ENCODE measurements at regions not wholly inside any gene's neighbourhood (a gene's known extent, or its start where the extent isn't known, plus 50 kb on each side); places are given as distances from the start of the nearest gene placed in this dataset.

DNA sequence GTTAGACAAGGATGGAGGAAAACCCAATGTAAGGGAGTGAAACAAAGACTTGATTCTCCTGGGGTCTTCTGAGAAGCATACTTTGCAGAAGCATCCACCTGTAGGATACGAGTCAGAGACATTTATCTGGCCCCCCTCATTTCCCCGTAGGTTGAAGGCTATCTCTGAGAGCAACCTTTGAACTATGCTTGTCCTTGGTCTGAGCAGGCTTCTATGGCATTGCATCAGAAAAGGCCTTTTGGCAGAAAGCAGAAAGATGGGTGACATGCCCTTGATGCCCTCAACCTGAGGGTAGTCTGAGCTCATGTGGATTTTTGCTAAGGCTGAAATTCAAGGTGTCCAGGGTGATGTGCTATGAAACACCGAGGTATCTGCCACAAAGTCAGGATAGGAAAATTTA, 131.6 kb upstream of the SGO1 start:
- intact Hi-C loops (cut with DNase I), result no loop called here
- DNase-seq (no peak), FAIRE-seq (no peak)
- H3K9ac ChIP-seq (ENCODE audit: low read length in 3 of 3), result no peak overlapping the region
- peak overlapping the region in 1 of 2 donors; percentile 58 for H3K27ac ChIP-seq (ENCODE audit: low read depth in 2 of 2, low read length in 2 of 2)
- H3K4me3 ChIP-seq (ENCODE audit: low read length in 3 of 3), result no peak overlapping the region
- no peaks in the 10 kb centered on the region for H3K36me3 ChIP-seq (ENCODE audit: control insufficient read depth in 2 of 3, insufficient read depth in 3 of 3, low read length in 3 of 3)
- TF ChIP-seq, protein P1, sequence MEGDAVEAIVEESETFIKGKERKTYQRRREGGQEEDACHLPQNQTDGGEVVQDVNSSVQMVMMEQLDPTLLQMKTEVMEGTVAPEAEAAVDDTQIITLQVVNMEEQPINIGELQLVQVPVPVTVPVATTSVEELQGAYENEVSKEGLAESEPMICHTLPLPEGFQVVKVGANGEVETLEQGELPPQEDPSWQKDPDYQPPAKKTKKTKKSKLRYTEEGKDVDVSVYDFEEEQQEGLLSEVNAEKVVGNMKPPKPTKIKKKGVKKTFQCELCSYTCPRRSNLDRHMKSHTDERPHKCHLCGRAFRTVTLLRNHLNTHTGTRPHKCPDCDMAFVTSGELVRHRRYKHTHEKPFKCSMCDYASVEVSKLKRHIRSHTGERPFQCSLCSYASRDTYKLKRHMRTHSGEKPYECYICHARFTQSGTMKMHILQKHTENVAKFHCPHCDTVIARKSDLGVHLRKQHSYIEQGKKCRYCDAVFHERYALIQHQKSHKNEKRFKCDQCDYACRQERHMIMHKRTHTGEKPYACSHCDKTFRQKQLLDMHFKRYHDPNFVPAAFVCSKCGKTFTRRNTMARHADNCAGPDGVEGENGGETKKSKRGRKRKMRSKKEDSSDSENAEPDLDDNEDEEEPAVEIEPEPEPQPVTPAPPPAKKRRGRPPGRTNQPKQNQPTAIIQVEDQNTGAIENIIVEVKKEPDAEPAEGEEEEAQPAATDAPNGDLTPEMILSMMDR (IDR thresholded peaks at IDR 0.05; ENCODE audit: borderline replicate concordance, extremely low read depth, insufficient read depth), result no peak
- H3K27me3 ChIP-seq (ENCODE audit: control insufficient read depth, insufficient read depth, low read length), result no peaks in the 10 kb centered on the region
- no peaks in the 10 kb centered on the region for H3K4me1 ChIP-seq (ENCODE audit: control insufficient read depth in 2 of 3, insufficient read depth in 2 of 3, low read depth in 1 of 3, low read length in 3 of 3)
- no peaks in the 10 kb centered on the region for H3K9me3 ChIP-seq (ENCODE audit: control insufficient read depth in 2 of 3, insufficient read depth in 1 of 3, low read length in 3 of 3)

DNA sequence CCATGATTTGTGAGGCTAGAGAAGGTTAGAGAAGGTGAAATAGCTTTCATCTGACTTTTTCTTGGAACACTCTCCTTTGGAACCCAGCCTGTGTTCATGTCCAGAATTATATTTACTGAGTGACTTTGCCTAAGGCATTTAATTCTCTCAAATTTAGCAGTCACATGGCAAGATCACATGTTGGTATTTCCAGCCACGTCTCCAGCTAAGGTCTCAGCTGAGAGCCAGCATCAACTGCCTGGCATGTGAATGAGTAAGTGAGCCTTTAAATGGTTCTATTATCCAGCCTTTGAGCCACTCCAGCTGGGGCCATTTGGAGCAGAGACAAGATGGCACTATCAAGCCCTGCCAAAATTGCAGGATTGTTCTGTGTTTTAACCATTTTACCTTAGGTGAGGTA, 130.2 kb upstream of the SGO1 start:
- Histone ChIP-seq H3K36me3 (ENCODE audit: control insufficient read depth in 2 of 3, insufficient read depth in 3 of 3, low read length in 3 of 3) (no peaks in the 10 kb centered on the region), H3K27ac (ENCODE audit: low read depth in 2 of 2, low read length in 2 of 2) (peak overlapping the region; percentile 36 to 58), H3K9ac (ENCODE audit: low read length in 3 of 3) (no peak overlapping the region), H3K27me3 (ENCODE audit: control insufficient read depth, insufficient read depth, low read length) (no peaks in the 10 kb centered on the region), H3K4me1 (ENCODE audit: control insufficient read depth in 2 of 3, insufficient read depth in 2 of 3, low read depth in 1 of 3, low read length in 3 of 3) (no peaks in the 10 kb centered on the region), H3K9me3 (ENCODE audit: control insufficient read depth in 2 of 3, insufficient read depth in 1 of 3, low read length in 3 of 3) (no peaks in the 10 kb centered on the region), H3K4me3 (ENCODE audit: low read length in 3 of 3) (no peak overlapping the region)
- TF ChIP-seq, protein P1 (IDR thresholded peaks at IDR 0.05; ENCODE audit: borderline replicate concordance, extremely low read depth, insufficient read depth), result no peak
- FAIRE-seq (no peak), DNase-seq (peak in 1 of 5 donors; percentile 12)
- intact Hi-C loops (cut with DNase I), result no loop called here

DNA sequence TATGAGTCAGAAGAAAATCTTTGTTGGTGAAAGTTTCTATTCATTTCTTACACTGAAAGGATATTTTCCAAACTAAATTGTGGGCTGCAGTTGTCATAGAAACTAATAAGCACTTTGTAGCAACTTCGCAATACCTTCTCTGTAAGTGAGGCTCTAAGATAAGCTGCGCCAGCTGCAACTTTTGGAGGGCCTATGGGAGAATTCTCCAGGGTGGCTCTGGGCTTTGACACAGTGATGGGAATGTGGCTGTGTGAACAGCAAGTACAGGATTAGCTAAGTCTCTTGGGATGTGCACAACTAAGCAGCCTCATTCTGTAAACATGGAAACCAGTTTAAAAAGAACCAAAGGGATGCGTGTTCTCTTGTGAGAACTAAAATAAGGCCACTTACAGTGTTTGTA, 124.6 kb upstream of the SGO1 start:
- no peak for DNase-seq
- Histone ChIP-seq H3K9me3 (ENCODE audit: control insufficient read depth in 2 of 3, insufficient read depth in 1 of 3, low read length in 3 of 3) (no peaks in the 10 kb centered on the region), H3K4me3 (ENCODE audit: low read length in 3 of 3) (no peak overlapping the region), H3K27ac (ENCODE audit: low read depth in 2 of 2, low read length in 2 of 2) (no peak overlapping the region), H3K36me3 (ENCODE audit: control insufficient read depth in 2 of 3, insufficient read depth in 3 of 3, low read length in 3 of 3) (no peaks in the 10 kb centered on the region), H3K4me1 (ENCODE audit: control insufficient read depth in 2 of 3, insufficient read depth in 2 of 3, low read depth in 1 of 3, low read length in 3 of 3) (no peaks in the 10 kb centered on the region), H3K27me3 (ENCODE audit: control insufficient read depth, insufficient read depth, low read length) (no peaks in the 10 kb centered on the region), H3K9ac (ENCODE audit: low read length in 3 of 3) (no peak overlapping the region)
- TF ChIP-seq, protein P1 (IDR thresholded peaks at IDR 0.05; ENCODE audit: borderline replicate concordance, extremely low read depth, insufficient read depth), result no peak
- intact Hi-C loops (cut with DNase I), result no loop called here
- FAIRE-seq, result no peak

DNA sequence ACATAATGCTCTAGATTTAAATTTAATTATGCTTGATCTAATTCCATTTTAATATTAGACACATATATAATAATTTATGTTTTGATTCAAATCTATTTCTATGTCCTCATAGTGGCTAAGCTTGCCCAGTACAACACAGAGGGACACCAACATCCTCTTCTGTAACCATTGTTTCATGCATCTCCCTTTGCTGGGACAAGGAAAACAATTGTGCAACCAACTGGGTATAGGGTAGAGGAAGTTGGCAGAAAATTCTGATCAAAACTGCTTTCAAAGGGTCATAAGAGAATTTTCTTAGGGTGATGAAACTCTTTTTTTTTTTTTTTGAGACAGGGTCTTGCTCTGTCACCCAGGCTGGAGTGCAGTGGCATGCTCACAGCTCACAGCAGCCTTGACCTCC, 121.4 kb upstream of the SGO1 start:
- H3K36me3 ChIP-seq (ENCODE audit: control insufficient read depth in 2 of 3, insufficient read depth in 3 of 3, low read length in 3 of 3), result no peaks in the 10 kb centered on the region
- no peaks in the 10 kb centered on the region for H3K4me1 ChIP-seq (ENCODE audit: control insufficient read depth in 2 of 3, insufficient read depth in 2 of 3, low read depth in 1 of 3, low read length in 3 of 3)
- no peak for DNase-seq
- no peak overlapping the region for H3K4me3 ChIP-seq (ENCODE audit: low read length in 3 of 3)
- no peaks in the 10 kb centered on the region for H3K27me3 ChIP-seq (ENCODE audit: control insufficient read depth, insufficient read depth, low read length)
- TF ChIP-seq, protein P1 (IDR thresholded peaks at IDR 0.05; ENCODE audit: borderline replicate concordance, extremely low read depth, insufficient read depth), result no peak
- no peak for FAIRE-seq
- H3K9me3 ChIP-seq (ENCODE audit: control insufficient read depth in 2 of 3, insufficient read depth in 1 of 3, low read length in 3 of 3), result no peaks in the 10 kb centered on the region
- no peak overlapping the region for H3K27ac ChIP-seq (ENCODE audit: low read depth in 2 of 2, low read length in 2 of 2)
- intact Hi-C loops (cut with DNase I), result no loop called here
- no peak overlapping the region for H3K9ac ChIP-seq (ENCODE audit: low read length in 3 of 3)
